HepG2 (cell line): ENCODE measurements at regions not wholly inside any gene's neighbourhood (a gene's known extent, or its start where the extent isn't known, plus 50 kb on each side); places are given as distances from the start of the nearest gene placed in this dataset.

ENCODE experiments used
- ATAC-seq: fragments of 200-7000 bp; cut with Tn5 transposase; 3 replicates; pipeline ENCODE4 v1.9.1; 2020; ENCODE audit warnings: mild to moderate bottlenecking, moderate library complexity
- BruUV-seq: library from RNA; stranded (reverse); fragments of 400-500 nt; replicated peaks from 2 replicates; lab custom pipeline; 2021; lab: Mats Ljungman, UMichigan
- CTCF ChIA-PET: fragments of 300-600 bp; formaldehyde crosslinking; extraction: SDS; loops from one replicate; lab custom pipeline; 2021; ENCODE audit warnings: low total read pairs, inconsistent platforms, low intra/inter-chr PET ratio; lab: Yijun Ruan, JAX
- POLR2A ChIA-PET: fragments of 350-600 bp; sonication (Branson Sonifier 250); formaldehyde crosslinking; loops from one replicate; lab custom pipeline; 2020; ENCODE audit warnings: antibody characterized with exemption, inconsistent platforms; lab: Yijun Ruan, JAX
- DNase-seq: peaks from one replicate; pipeline ENCODE4 v3.0.0-alpha.2; 2015; ENCODE audit warnings: low spot score
- FAIRE-seq: peaks from 3 replicates; lab custom pipeline; 2011; peaks lifted over from hg19 to GRCh38; lab: Jason Lieb, UNC
- H2AFZ ChIP-seq: one replicate; pipeline ENCODE4 v1.6.1; 2011; ENCODE audit warnings: low read length, inconsistent platforms
- H3K27ac ChIP-seq: fragments of 300-600 bp; 3 replicates; pipeline ENCODE4 v1.8.0; 2011; ENCODE audit warnings: mixed run types, mild to moderate bottlenecking, mixed read lengths, low read length, inconsistent platforms; ENCODE audit not compliant: insufficient read depth; ENCODE audit errors: extremely low read length
- H3K27me3 ChIP-seq, 2 experiments: fragments of 200-600 bp in 1 of 2; 2 replicates in 1 of 2; 3 replicates in 1 of 2; pipeline versions ENCODE4 v1.6.0 to v1.8.0; 2011; ENCODE audit warnings: low read length in 2 of 2, mild to moderate bottlenecking in 2 of 2, moderate library complexity in 2 of 2, inconsistent platforms in 1 of 2; ENCODE audit not compliant: insufficient read depth in 2 of 2, control insufficient read depth in 1 of 2
- H3K36me3 ChIP-seq, 2 experiments: fragments of 200-600 bp in 1 of 2; replicated peaks in 1 of 2; 2 replicates in 1 of 2; 3 replicates in 1 of 2; pipeline versions ENCODE4 v1.5.1 to v1.8.0; 2011; ENCODE audit warnings: low read length in 2 of 2, inconsistent platforms in 1 of 2; ENCODE audit not compliant: insufficient read depth in 2 of 2, control insufficient read depth in 1 of 2
- H3K4me1 ChIP-seq: 2 replicates; pipeline ENCODE4 v1.5.1; 2012; ENCODE audit warnings: low read length, inconsistent platforms; ENCODE audit not compliant: insufficient read depth
- H3K4me2 ChIP-seq: 2 replicates; pipeline ENCODE4 v1.6.0; 2011; ENCODE audit warnings: low read depth, low read length, inconsistent platforms
- H3K4me3 ChIP-seq, 3 experiments: fragments of 200-600 bp in 1 of 3; sonication (generic), shearing (Covaris generic) in 1 of 3; replicated peaks in 1 of 3; 2 replicates each; pipeline ENCODE4 v1.5.1; 2011 to 2016; ENCODE audit warnings: low read length in 3 of 3, inconsistent platforms in 2 of 3, low read depth in 2 of 3, mild to moderate bottlenecking in 2 of 3, control low read depth in 1 of 3, mixed read lengths in 1 of 3; ENCODE audit not compliant: insufficient read depth in 1 of 3
- H3K79me2 ChIP-seq: one replicate; pipeline ENCODE4 v1.6.1; 2011; ENCODE audit warnings: low read length, inconsistent platforms; ENCODE audit not compliant: insufficient read depth
- H3K9ac ChIP-seq: 2 replicates; pipeline ENCODE4 v1.6.0; 2011; ENCODE audit warnings: mild to moderate bottlenecking, low read depth, low read length, inconsistent platforms; ENCODE audit not compliant: insufficient read depth
- H3K9me3 ChIP-seq: 2 replicates; pipeline ENCODE4 v1.5.1; 2012; ENCODE audit warnings: mild to moderate bottlenecking, low read length
- H4K20me1 ChIP-seq: 2 replicates; pipeline ENCODE4 v1.6.0; 2011; ENCODE audit warnings: inconsistent platforms, mild to moderate bottlenecking, low read length, moderate library complexity; ENCODE audit not compliant: insufficient read depth
- MIER2 ChIP-seq: IDR thresholded peaks from 2 replicates; pipeline ENCODE4 v1.6.1; 2016; ENCODE audit warnings: missing biosample characterization, missing genetic modification reagents
- MIER3 ChIP-seq: IDR thresholded peaks from 2 replicates; pipeline ENCODE4 v1.6.1; 2016; ENCODE audit warnings: missing compliant biosample characterization, borderline replicate concordance
- REST ChIP-seq, 2 experiments: IDR thresholded peaks; 2 replicates each; pipeline ENCODE4 v1.6.1; 2011 to 2012; ENCODE audit warnings: low read length in 2 of 2, borderline replicate concordance in 1 of 2, low read depth in 1 of 2, mild to moderate bottlenecking in 1 of 2, moderate library complexity in 1 of 2
- ZNF687 ChIP-seq: sonication (generic); formaldehyde crosslinking; IDR thresholded peaks from 2 replicates; pipeline ENCODE4 v1.5.1; 2020; ENCODE audit warnings: mild to moderate bottlenecking, missing genetic modification reagents, moderate library complexity
- ZSCAN30 ChIP-seq: sonication (generic); formaldehyde crosslinking; IDR thresholded peaks from 2 replicates; pipeline ENCODE4 v1.5.0; 2020; ENCODE audit warnings: mild to moderate bottlenecking, missing genetic modification reagents
- WGBS: methylation state at CpG from one replicate; pipeline ENCODE4 v1.1.6; 2017; ENCODE audit warnings: low lambda C conversion rate; 5-methylcytosine and 5-hydroxymethylcytosine counted together
- in situ Hi-C: cut with HindIII; loops from 2 replicates; pipeline ENCODE4 v1.10.0; 2017; ENCODE audit warnings: low pct_unique_long_range_greater_than_20kb; ENCODE audit not compliant: extremely low pct_ligation_motif_present
- intact Hi-C: fragments of 100-400 bp; cut with micrococcal nuclease; formaldehyde crosslinking; loops from one replicate; pipeline ENCODE4 v1.10.0; 2022; ENCODE audit not compliant: unreplicated experiment
- TF ChIP-seq, protein P1 (sequence below): sonication (generic); formaldehyde crosslinking; IDR thresholded peaks from 2 replicates; pipeline ENCODE4 v1.5.0; 2020; ENCODE audit warnings: mild to moderate bottlenecking, missing genetic modification reagents, borderline replicate concordance

GRCh38 chr2:64296695-64297346, 152.6 kb upstream of the PELI1 start:
- FAIRE-seq (no peak), DNase-seq (no peak), ATAC-seq (no peak)
- no peaks in the 10 kb centered on the region for H3K9me3 ChIP-seq
- BruUV-seq: no TSS peak
- no peaks in the 10 kb centered on the region for H3K4me1 ChIP-seq
- no peak overlapping the region for H3K4me3 ChIP-seq
- H2AFZ ChIP-seq: no peak overlapping the region
- no peak overlapping the region for H3K9ac ChIP-seq
- 26% methylated on average over 8 of the region's 8 CpGs for WGBS
- H3K27ac ChIP-seq: no peak overlapping the region
- ChIA-PET CTCF (no interaction called here), POLR2A (no interaction called here)
- peaks cover 0 to 1% of the 10 kb centered on the region in 2 experiments; a peak in 2 of 5 replicates for H3K27me3 ChIP-seq
- TF ChIP-seq ZNF687 (CRISPR knock-in tag) (no peak), ZSCAN30 (CRISPR knock-in tag) (no peak), MIER3 (CRISPR knock-in tag) (no peak), REST (IDR thresholded peaks at IDR 0.05; ENCODE audit: borderline replicate concordance in 1 of 2, low read depth in 1 of 2, low read length in 2 of 2) (peak; percentile 40 to 91), MIER2 (CRISPR knock-in tag) (peak; percentile 65; the same call in 1 of the 2 replicates)
- TF ChIP-seq, protein P1, sequence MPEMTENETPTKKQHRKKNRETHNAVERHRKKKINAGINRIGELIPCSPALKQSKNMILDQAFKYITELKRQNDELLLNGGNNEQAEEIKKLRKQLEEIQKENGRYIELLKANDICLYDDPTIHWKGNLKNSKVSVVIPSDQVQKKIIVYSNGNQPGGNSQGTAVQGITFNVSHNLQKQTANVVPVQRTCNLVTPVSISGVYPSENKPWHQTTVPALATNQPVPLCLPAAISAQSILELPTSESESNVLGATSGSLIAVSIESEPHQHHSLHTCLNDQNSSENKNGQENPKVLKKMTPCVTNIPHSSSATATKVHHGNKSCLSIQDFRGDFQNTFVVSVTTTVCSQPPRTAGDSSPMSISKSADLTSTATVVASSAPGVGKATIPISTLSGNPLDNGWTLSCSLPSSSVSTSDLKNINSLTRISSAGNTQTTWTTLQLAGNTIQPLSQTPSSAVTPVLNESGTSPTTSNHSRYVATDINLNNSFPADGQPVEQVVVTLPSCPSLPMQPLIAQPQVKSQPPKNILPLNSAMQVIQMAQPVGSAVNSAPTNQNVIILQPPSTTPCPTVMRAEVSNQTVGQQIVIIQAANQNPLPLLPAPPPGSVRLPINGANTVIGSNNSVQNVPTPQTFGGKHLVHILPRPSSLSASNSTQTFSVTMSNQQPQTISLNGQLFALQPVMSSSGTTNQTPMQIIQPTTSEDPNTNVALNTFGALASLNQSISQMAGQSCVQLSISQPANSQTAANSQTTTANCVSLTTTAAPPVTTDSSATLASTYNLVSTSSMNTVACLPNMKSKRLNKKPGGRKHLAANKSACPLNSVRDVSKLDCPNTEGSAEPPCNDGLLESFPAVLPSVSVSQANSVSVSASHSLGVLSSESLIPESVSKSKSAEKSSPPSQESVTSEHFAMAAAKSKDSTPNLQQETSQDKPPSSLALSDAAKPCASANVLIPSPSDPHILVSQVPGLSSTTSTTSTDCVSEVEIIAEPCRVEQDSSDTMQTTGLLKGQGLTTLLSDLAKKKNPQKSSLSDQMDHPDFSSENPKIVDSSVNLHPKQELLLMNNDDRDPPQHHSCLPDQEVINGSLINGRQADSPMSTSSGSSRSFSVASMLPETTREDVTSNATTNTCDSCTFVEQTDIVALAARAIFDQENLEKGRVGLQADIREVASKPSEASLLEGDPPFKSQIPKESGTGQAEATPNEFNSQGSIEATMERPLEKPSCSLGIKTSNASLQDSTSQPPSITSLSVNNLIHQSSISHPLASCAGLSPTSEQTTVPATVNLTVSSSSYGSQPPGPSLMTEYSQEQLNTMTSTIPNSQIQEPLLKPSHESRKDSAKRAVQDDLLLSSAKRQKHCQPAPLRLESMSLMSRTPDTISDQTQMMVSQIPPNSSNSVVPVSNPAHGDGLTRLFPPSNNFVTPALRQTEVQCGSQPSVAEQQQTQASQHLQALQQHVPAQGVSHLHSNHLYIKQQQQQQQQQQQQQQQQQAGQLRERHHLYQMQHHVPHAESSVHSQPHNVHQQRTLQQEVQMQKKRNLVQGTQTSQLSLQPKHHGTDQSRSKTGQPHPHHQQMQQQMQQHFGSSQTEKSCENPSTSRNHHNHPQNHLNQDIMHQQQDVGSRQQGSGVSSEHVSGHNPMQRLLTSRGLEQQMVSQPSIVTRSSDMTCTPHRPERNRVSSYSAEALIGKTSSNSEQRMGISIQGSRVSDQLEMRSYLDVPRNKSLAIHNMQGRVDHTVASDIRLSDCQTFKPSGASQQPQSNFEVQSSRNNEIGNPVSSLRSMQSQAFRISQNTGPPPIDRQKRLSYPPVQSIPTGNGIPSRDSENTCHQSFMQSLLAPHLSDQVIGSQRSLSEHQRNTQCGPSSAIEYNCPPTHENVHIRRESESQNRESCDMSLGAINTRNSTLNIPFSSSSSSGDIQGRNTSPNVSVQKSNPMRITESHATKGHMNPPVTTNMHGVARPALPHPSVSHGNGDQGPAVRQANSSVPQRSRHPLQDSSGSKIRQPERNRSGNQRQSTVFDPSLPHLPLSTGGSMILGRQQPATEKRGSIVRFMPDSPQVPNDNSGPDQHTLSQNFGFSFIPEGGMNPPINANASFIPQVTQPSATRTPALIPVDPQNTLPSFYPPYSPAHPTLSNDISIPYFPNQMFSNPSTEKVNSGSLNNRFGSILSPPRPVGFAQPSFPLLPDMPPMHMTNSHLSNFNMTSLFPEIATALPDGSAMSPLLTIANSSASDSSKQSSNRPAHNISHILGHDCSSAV: no peak
- no peaks in the 10 kb centered on the region for H3K36me3 ChIP-seq
- in situ Hi-C loops (no loop called here), intact Hi-C loops (no loop called here)
- H4K20me1 ChIP-seq: no peaks in the 10 kb centered on the region
- H3K79me2 ChIP-seq: no peaks in the 10 kb centered on the region
- H3K4me2 ChIP-seq: no peak overlapping the region
